H9 (cell line): ENCODE measurements at regions not wholly inside any gene's neighbourhood (a gene's known extent, or its start where the extent isn't known, plus 50 kb on each side); places are given as distances from the start of the nearest gene placed in this dataset.

Source experiments
- DNase-seq: peaks from one replicate; pipeline ENCODE4 v3.0.0-alpha.2; 2017
- H2AFZ ChIP-seq: one replicate; pipeline ENCODE4 v1.6.1; 2013; ENCODE audit warnings: mild to moderate bottlenecking, low read length, control low read depth, moderate library complexity
- H2AK5ac ChIP-seq: 2 replicates; pipeline ENCODE4 v1.6.1; 2013; ENCODE audit warnings: low read length, control low read depth, mixed read lengths; ENCODE audit not compliant: insufficient read length
- H2BK120ac ChIP-seq: one replicate; pipeline ENCODE4 v1.6.1; 2013; ENCODE audit warnings: low read depth, mild to moderate bottlenecking, low read length, control low read depth, inconsistent platforms; ENCODE audit not compliant: poor library complexity, severe bottlenecking
- H2BK12ac ChIP-seq: 2 replicates; pipeline ENCODE4 v1.6.1; 2013; ENCODE audit warnings: low read length, control low read depth, mixed read lengths, low read depth; ENCODE audit not compliant: insufficient read length
- H2BK15ac ChIP-seq: 2 replicates; pipeline ENCODE4 v1.6.1; 2013; ENCODE audit warnings: low read depth, low read length, control low read depth
- H2BK20ac ChIP-seq: one replicate; pipeline ENCODE4 v1.6.1; 2013; ENCODE audit warnings: low read depth, mild to moderate bottlenecking, low read length, control low read depth, inconsistent platforms; ENCODE audit not compliant: poor library complexity, severe bottlenecking
- H2BK5ac ChIP-seq: 2 replicates; pipeline ENCODE4 v1.6.1; 2013; ENCODE audit warnings: low read length, control low read depth, mixed read lengths; ENCODE audit not compliant: insufficient read length
- H3K14ac ChIP-seq: 2 replicates; pipeline ENCODE4 v1.6.1; 2013; ENCODE audit warnings: low read length, control low read depth; ENCODE audit not compliant: insufficient read depth
- H3K18ac ChIP-seq: 2 replicates; pipeline ENCODE4 v1.6.1; 2013; ENCODE audit warnings: low read depth, mild to moderate bottlenecking, mixed read lengths, low read length, control low read depth; ENCODE audit not compliant: insufficient read length
- H3K23ac ChIP-seq: 2 replicates; pipeline ENCODE4 v1.6.1; 2013; ENCODE audit warnings: low read length, control low read depth, mixed read lengths, low read depth; ENCODE audit not compliant: insufficient read length
- H3K23me2 ChIP-seq: 2 replicates; pipeline ENCODE4 v1.6.1; 2013; ENCODE audit warnings: low read depth, mild to moderate bottlenecking, mixed read lengths, low read length, control low read depth; ENCODE audit not compliant: insufficient read length, poor library complexity, severe bottlenecking
- H3K27ac ChIP-seq: 2 replicates; pipeline ENCODE4 v1.5.1; 2013; ENCODE audit warnings: low read length, control low read depth, mixed read lengths, low read depth; ENCODE audit not compliant: insufficient read length
- H3K27me3 ChIP-seq: 2 replicates; pipeline ENCODE4 v1.6.1; 2013; ENCODE audit warnings: low read length, control low read depth, inconsistent platforms; ENCODE audit not compliant: insufficient read depth
- H3K4ac ChIP-seq: 2 replicates; pipeline ENCODE4 v1.6.1; 2013; ENCODE audit warnings: low read depth, mild to moderate bottlenecking, control low read depth, inconsistent platforms, low read length, moderate library complexity
- H3K4me1 ChIP-seq: 2 replicates; pipeline ENCODE4 v1.6.1; 2013; ENCODE audit warnings: low read length, control low read depth, inconsistent platforms; ENCODE audit not compliant: insufficient read depth
- H3K4me2 ChIP-seq: 2 replicates; pipeline ENCODE4 v1.6.1; 2013; ENCODE audit warnings: low read length, control low read depth, mixed read lengths; ENCODE audit not compliant: insufficient read length, insufficient read depth
- H3K56ac ChIP-seq: 2 replicates; pipeline ENCODE4 v1.6.1; 2013; ENCODE audit warnings: low read depth, mild to moderate bottlenecking, mixed read lengths, low read length, control low read depth; ENCODE audit not compliant: insufficient read length
- H3K79me1 ChIP-seq: 2 replicates; pipeline ENCODE4 v1.6.1; 2013; ENCODE audit warnings: low read depth, mild to moderate bottlenecking, moderate library complexity, low read length, control low read depth, inconsistent platforms; ENCODE audit not compliant: insufficient read depth, poor library complexity, severe bottlenecking
- H3K79me2 ChIP-seq: 2 replicates; pipeline ENCODE4 v1.6.1; 2013; ENCODE audit warnings: low read length, control low read depth, inconsistent platforms; ENCODE audit not compliant: insufficient read depth
- H3K9ac ChIP-seq: 2 replicates; pipeline ENCODE4 v1.6.1; 2013; ENCODE audit warnings: low read length, control low read depth, mixed read lengths; ENCODE audit not compliant: insufficient read length; ENCODE audit errors: extremely low read depth
- H3K9me3 ChIP-seq: one replicate; pipeline ENCODE4 v1.6.1; 2013; ENCODE audit warnings: low read depth, low read length, inconsistent platforms; ENCODE audit not compliant: control insufficient read depth
- H3T11ph ChIP-seq: one replicate; pipeline ENCODE4 v1.6.1; 2013; ENCODE audit warnings: mild to moderate bottlenecking, low read length, control low read depth, inconsistent platforms
- H4K20me1 ChIP-seq: one replicate; pipeline ENCODE4 v1.6.1; 2013; ENCODE audit not compliant: control insufficient read depth, insufficient read length, insufficient read depth
- H4K5ac ChIP-seq: 2 replicates; pipeline ENCODE4 v1.6.1; 2013; ENCODE audit warnings: low read depth, mild to moderate bottlenecking, mixed read lengths, low read length, control low read depth; ENCODE audit not compliant: insufficient read length
- H4K8ac ChIP-seq: replicated peaks from 2 replicates; pipeline ENCODE4 v1.6.1; 2013; ENCODE audit warnings: low read length, control low read depth, mixed read lengths, low read depth; ENCODE audit not compliant: insufficient read length
- H4K91ac ChIP-seq: 2 replicates; pipeline ENCODE4 v1.6.1; 2013; ENCODE audit warnings: low read depth, mild to moderate bottlenecking, moderate library complexity, mixed read lengths, low read length, control low read depth; ENCODE audit not compliant: insufficient read length
- H3K27ac Mint-ChIP-seq, 3 experiments: 2 replicates in 2 of 3; 3 replicates in 1 of 3; pipeline ENCODE4 v1.8.0; 2020 to 2021; ENCODE audit warnings: mixed read lengths in 3 of 3, mild to moderate bottlenecking in 1 of 3, moderate library complexity in 1 of 3
- H3K27me3 Mint-ChIP-seq: 2 replicates; pipeline ENCODE4 v1.8.0; 2021; ENCODE audit warnings: low read depth, mild to moderate bottlenecking, moderate library complexity, mixed read lengths
- H3K36me3 Mint-ChIP-seq, 3 experiments: 2 replicates in 2 of 3; 3 replicates in 1 of 3; pipeline ENCODE4 v1.8.0; 2020 to 2021; ENCODE audit warnings: low read depth in 3 of 3, mixed read lengths in 3 of 3; ENCODE audit not compliant: insufficient read depth in 1 of 3
- H3K4me1 Mint-ChIP-seq, 2 experiments: 2 replicates each; pipeline ENCODE4 v1.8.0; 2020; ENCODE audit warnings: mixed read lengths in 2 of 2
- H3K4me3 Mint-ChIP-seq, 2 experiments: 2 replicates in 1 of 2; 3 replicates in 1 of 2; pipeline ENCODE4 v1.8.0; 2020 to 2021; ENCODE audit warnings: mild to moderate bottlenecking in 2 of 2, mixed read lengths in 2 of 2, moderate library complexity in 1 of 2
- H3K9me3 Mint-ChIP-seq, 2 experiments: 2 replicates in 1 of 2; 3 replicates in 1 of 2; pipeline ENCODE4 v1.8.0; 2020; ENCODE audit warnings: mild to moderate bottlenecking in 2 of 2, mixed read lengths in 2 of 2, moderate library complexity in 1 of 2
- WGBS: extraction: QIAGEN DNeasy Blood & Tissue Kit; methylation state at CpG from one replicate; pipeline ENCODE4 v1.1.7; 2013; ENCODE audit warnings: missing lambda C conversion rate, low lambda C conversion rate, mixed read lengths; ENCODE audit not compliant: insufficient read length; ENCODE audit errors: extremely low coverage; 5-methylcytosine and 5-hydroxymethylcytosine counted together
- TF ChIP-seq, protein P1 (sequence below): fragments of 200-600 bp; sonication (generic); conservative IDR thresholded peaks from 3 replicates; pipeline ENCODE4 v1.8.0; 2021; ENCODE audit warnings: antibody characterized with exemption, mild to moderate bottlenecking

- Histone ChIP-seq H3K23me2 (no peaks in the 10 kb centered on the region), H3K27me3 (no peaks in the 10 kb centered on the region; the same call in 1 of the 2 replicates), H3K14ac (no peak overlapping the region), H3K56ac (no peak overlapping the region), H4K8ac (no peak overlapping the region), H3T11ph (no peak overlapping the region), H2BK12ac (no peak overlapping the region), H2AK5ac (no peak overlapping the region), H3K79me2 (no peaks in the 10 kb centered on the region), H3K27ac (peak overlapping the region; percentile 62), H3K79me1 (no peaks in the 10 kb centered on the region), H2AFZ (no peak overlapping the region), H3K9me3 (no peaks in the 10 kb centered on the region), H3K4ac (no peak overlapping the region), H3K4me1 (peaks cover 18% of the 10 kb centered on the region; the same call in 1 of the 2 replicates), H2BK15ac (no peak overlapping the region), H4K20me1 (no peaks in the 10 kb centered on the region), H4K91ac (no peak overlapping the region), H4K5ac (no peak overlapping the region), H3K23ac (no peak overlapping the region), H2BK20ac (no peak overlapping the region), H3K9ac (no peak overlapping the region), H3K4me2 (peak overlapping the region; percentile 26), H2BK120ac (no peak overlapping the region), H2BK5ac (no peak overlapping the region), H3K18ac (no peak overlapping the region)
- H3K4me3 Mint-ChIP-seq: peak overlapping the region in 1 of 2 experiments; percentile 15; a peak in 1 of 5 replicates
- peak overlapping the region; percentile 72 to 93 (median 89) for H3K27ac Mint-ChIP-seq
- TF ChIP-seq, protein P1, sequence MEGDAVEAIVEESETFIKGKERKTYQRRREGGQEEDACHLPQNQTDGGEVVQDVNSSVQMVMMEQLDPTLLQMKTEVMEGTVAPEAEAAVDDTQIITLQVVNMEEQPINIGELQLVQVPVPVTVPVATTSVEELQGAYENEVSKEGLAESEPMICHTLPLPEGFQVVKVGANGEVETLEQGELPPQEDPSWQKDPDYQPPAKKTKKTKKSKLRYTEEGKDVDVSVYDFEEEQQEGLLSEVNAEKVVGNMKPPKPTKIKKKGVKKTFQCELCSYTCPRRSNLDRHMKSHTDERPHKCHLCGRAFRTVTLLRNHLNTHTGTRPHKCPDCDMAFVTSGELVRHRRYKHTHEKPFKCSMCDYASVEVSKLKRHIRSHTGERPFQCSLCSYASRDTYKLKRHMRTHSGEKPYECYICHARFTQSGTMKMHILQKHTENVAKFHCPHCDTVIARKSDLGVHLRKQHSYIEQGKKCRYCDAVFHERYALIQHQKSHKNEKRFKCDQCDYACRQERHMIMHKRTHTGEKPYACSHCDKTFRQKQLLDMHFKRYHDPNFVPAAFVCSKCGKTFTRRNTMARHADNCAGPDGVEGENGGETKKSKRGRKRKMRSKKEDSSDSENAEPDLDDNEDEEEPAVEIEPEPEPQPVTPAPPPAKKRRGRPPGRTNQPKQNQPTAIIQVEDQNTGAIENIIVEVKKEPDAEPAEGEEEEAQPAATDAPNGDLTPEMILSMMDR: no peak
- no peaks in the 10 kb centered on the region; the same call in 1 of the 2 replicates for H3K27me3 Mint-ChIP-seq
- 0 out of 7 replicates have a peak, but pooled peaks cover 0 to under 1% (median 0%) of the 10 kb centered on the region in 3 experiments for H3K36me3 Mint-ChIP-seq
- whole genome bisulfite sequencing: no CpG with 5 or more reads among the region's 4 CpGs
- H3K4me1 Mint-ChIP-seq: peaks cover 65 to 72% of the 10 kb centered on the region in 2 experiments
- no peaks in the 10 kb centered on the region for H3K9me3 Mint-ChIP-seq
- peak; percentile 46 for DNase-seq
These were observed 79.6 kb upstream of the PPM1J start for GRCh38 chr1:112794654-112795239.
